ENCODE measurements at regions not wholly inside any gene's neighbourhood (a gene's known extent, or its start where the extent isn't known, plus 50 kb on each side); places are given as distances from the start of the nearest gene placed in this dataset.

DNA sequence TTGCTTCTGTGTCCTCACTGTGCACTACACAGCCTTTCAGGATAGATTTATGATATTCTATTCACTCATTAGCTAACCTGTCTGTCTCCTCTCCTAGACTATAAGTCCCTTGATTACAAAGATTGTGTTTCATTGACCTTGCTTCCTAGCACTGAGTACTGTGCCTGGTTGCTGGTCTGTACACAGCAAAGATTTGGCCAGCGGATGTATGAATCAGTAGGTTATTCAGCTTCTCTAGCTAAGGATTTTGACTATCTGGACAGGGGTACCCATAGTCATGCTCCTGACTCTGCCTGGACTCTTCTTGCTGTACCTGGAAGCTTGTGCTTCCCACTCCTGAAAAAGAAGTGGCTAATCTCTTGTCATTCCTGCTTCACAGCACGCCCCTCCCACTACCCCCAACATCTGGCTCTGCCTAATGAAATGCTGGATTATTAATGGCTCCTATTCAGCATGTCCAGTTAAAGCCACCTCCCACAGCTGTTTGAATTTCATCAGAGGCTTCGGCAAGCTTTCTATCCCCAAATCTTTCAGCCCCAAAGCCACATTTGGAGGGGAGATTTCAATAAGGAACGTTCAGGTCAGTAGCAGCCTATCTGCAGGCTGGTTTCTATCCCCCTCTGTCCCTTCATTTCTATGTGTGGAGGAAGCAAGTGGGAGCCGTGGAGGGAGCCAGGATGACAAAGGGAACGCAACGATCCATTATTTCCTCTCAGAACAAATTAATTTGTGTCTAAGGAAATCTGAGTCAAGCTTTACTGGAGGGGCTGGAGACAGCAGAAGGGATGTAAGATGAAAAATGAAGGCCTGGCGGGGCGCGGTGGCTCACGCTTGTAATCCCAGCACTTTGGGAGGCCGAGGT lies 64.8 kb upstream of the PPM1J start:
- DNase-seq = no peak

DNA sequence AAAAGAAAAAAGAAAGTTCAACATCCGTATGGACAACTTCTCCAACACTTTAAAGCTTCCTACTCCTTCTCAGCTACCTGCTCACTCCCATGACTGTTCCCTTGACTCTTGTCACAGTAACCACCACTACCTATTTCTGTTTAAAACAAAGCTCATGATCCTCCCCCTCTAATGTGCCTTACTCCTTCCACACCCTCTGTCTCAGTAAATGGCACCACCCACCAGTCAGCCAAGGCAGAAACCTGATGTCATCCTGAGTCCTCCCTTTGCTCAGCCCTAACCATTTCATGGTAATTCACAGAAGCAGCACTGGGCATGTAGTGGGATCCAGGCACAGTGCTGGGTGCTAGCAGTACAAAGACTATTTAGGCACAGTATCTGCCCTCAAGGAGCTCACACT lies 63.0 kb upstream of the PPM1J start:
- no peak for DNase-seq

DNA sequence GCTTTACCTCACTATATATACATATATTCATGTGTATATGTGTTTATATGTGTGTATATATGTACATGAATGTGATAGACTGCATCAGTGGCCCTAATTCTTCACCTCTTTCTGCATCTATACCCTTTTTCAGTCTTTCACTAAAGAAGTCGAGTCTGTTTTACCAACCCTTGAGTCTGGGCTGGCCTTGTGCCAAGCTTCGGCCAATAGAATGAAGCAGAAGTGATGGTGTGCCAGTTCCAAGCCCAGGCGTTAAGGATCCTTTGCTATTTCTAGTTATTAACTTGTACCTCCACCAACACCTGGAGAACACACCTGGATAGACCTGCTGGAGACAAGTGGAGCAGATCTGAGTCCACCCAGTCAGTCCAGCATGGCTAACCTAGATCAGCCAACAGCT lies 61.6 kb upstream of the PPM1J start:
- DNase-seq = no peak

DNA sequence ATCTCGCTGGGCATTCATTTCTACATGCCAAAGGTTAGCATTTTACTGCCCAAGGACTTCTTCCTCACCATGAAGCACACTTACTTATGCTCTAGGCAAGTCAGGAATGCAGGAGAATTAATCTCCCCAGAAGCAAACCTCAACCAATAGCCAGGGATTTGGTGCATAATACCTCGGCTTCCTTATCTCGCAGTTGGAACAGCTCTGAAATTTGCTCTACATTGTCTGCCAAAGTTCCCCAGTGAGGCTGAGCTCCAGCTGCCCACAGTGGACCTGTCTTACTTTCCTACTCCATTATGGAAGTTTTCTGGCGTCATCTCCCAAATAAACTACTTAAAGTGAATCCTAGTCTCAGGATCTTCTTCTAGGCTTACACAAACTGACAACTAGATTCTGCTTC lies 57.6 kb upstream of the PPM1J start:
- DNase-seq = no peak

DNA sequence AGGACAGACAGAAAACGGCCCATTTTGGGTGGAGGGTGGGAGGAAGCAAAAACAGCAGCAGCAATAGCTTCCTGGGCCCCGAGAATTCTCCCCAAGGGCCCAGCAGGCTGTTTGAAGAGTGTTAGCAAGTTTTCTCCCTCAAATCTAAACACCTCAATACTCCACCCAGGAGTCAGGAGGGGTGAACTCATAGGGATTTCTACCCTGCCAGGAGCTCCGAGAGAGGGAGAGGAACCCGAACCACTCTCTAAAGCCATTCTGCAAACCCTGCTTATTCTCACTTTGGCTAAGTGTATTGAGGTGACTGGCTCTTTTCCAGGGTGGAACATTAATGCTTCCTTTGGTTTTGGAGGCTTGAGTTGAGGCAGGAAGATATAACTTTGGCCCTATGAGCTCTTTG lies 55.6 kb upstream of the PPM1J start:
- DNase-seq = no peak

DNA sequence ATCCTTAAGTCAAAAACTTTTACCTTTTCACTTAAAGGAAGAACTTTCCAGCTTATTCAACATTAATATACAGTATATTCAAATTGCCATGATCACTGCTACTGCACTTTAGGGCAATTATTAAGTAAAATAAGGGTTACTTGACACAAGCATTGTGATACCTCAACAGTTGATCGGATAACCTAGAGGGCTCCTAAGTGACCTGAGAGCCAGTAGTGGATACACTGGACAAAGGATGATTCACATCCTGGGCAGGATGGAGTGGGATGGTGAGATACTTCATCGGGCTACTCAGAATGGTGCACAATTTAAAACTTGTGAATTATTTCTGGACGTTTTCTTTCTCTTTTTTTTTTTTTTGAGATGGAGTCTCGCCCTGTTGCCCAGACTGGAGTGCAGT lies 54.5 kb upstream of the PPM1J start:
- no peak for DNase-seq

DNA sequence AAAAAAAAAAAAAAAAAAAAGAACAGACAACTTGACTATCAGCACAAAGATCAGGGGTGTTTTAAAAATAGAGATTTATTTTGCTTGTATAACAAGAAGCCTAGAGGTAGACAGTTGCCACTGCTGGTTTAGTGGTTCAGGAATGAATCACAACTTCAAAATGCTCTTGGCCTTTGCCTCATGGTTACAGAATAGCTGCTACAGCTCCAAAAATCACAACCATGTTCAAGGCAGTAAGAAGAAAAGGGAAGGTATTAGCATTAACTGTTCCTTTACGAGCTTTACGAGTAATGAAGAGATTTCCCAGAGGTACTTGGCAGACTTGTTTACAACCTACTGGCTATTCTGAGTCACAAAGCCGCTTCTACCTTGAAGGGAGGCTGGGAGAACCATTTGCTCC lies 52.5 kb upstream of the PPM1J start:
- DNase-seq = no peak

Measured in CD4-positive, alpha-beta T cell treated with Interleukin-21 for 1 hour (primary cell).